ENCODE measurements at regions not wholly inside any gene's neighbourhood (a gene's known extent, or its start where the extent isn't known, plus 50 kb on each side); places are given as distances from the start of the nearest gene placed in this dataset.

- Histone ChIP-seq H3K36me3 (no peaks in the 10 kb centered on the region), H3K4me1 (no peaks in the 10 kb centered on the region), H3K9me3 (no peaks in the 10 kb centered on the region), H3K27ac (no peak overlapping the region), H3K4me3 (no peak overlapping the region), H3K27me3 (no peaks in the 10 kb centered on the region)
- 77 to 87% methylated on average over 1 of the region's 1 CpG for WGBS, 2 donors
- DNase-seq (no peak), ATAC-seq (no peak)
- TF ChIP-seq, protein P1, sequence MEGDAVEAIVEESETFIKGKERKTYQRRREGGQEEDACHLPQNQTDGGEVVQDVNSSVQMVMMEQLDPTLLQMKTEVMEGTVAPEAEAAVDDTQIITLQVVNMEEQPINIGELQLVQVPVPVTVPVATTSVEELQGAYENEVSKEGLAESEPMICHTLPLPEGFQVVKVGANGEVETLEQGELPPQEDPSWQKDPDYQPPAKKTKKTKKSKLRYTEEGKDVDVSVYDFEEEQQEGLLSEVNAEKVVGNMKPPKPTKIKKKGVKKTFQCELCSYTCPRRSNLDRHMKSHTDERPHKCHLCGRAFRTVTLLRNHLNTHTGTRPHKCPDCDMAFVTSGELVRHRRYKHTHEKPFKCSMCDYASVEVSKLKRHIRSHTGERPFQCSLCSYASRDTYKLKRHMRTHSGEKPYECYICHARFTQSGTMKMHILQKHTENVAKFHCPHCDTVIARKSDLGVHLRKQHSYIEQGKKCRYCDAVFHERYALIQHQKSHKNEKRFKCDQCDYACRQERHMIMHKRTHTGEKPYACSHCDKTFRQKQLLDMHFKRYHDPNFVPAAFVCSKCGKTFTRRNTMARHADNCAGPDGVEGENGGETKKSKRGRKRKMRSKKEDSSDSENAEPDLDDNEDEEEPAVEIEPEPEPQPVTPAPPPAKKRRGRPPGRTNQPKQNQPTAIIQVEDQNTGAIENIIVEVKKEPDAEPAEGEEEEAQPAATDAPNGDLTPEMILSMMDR (IDR thresholded peaks at IDR 0.05) = no peak
- intact Hi-C loops (cut with DNase I) = no loop called here
These were observed 198.4 kb downstream of the KLHL28 start for GRCh38 chr14:44763356-44763755.

- no peaks in the 10 kb centered on the region for H3K36me3 ChIP-seq
- no peaks in the 10 kb centered on the region for H3K27me3 ChIP-seq
- TF ChIP-seq, protein P1 (IDR thresholded peaks at IDR 0.05) = no peak
- ATAC-seq (no peak), DNase-seq (no peak)
- 50 to 55% methylated on average over 2 of the region's 2 CpGs for WGBS, 2 donors
- H3K4me1 ChIP-seq = no peaks in the 10 kb centered on the region
- intact Hi-C loops (cut with DNase I) = no loop called here
- no peak overlapping the region for H3K4me3 ChIP-seq
- H3K9me3 ChIP-seq = no peaks in the 10 kb centered on the region
- no peak overlapping the region for H3K27ac ChIP-seq
These were observed 202.5 kb downstream of the KLHL28 start for GRCh38 chr14:44759277-44759676.

- intact Hi-C loops (cut with DNase I) = no loop called here
- H3K9me3 ChIP-seq = no peaks in the 10 kb centered on the region
- DNase-seq = no peak
- WGBS, 2 donors = 71 to 85% methylated on average over 3 of the region's 3 CpGs
- H3K4me1 ChIP-seq = no peaks in the 10 kb centered on the region
- H3K36me3 ChIP-seq = no peaks in the 10 kb centered on the region
- ATAC-seq = no peak
- H3K27me3 ChIP-seq = no peaks in the 10 kb centered on the region
- no peak overlapping the region for H3K4me3 ChIP-seq
- TF ChIP-seq, protein P1 (IDR thresholded peaks at IDR 0.05) = no peak
- H3K27ac ChIP-seq = no peak overlapping the region
These were observed 205.2 kb downstream of the KLHL28 start for GRCh38 chr14:44756554-44756953.

DNA sequence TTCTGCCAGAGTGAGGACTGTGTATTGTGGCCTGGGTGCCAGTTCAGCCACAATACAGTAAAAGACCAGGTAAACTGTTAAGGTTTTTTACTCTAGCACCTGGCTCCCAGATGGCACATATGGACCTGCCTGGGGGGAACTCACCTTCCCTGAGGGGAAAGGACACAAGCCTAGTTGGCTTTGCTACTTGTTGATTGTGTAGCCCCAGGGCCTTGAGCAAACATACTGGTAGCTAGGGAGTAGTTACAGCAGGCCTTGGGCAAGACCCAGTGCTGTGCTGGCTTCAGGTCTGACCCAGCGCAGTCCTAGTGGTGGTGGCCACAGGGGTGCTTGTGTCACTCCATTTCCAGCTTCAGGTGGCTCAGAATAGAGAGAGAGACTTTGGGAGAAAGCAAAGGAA, 216.4 kb downstream of the KLHL28 start:
- intact Hi-C loops (cut with DNase I) = no loop called here
- TF ChIP-seq, protein P1 (IDR thresholded peaks at IDR 0.05) = no peak
- WGBS, 2 donors = 90 to 95% methylated on average over 1 of the region's 1 CpG
- DNase-seq (no peak), ATAC-seq (no peak)
- H3K27me3 ChIP-seq = no peaks in the 10 kb centered on the region
- no peak overlapping the region for H3K27ac ChIP-seq
- no peak overlapping the region for H3K4me3 ChIP-seq
- H3K36me3 ChIP-seq = no peaks in the 10 kb centered on the region
- H3K4me1 ChIP-seq = no peaks in the 10 kb centered on the region
- peaks cover 0 to 19% (median 0%) of the 10 kb centered on the region in 11 donors for H3K9me3 ChIP-seq

Data from heart right ventricle (tissue), 16 donors.